Upper lobe of left lung (tissue), 4 donors: ENCODE measurements at regions not wholly inside any gene's neighbourhood (a gene's known extent, or its start where the extent isn't known, plus 50 kb on each side); places are given as distances from the start of the nearest gene placed in this dataset.

ENCODE experiments used
- EP300 ChIP-seq, 4 donors: sonication (generic); formaldehyde crosslinking; IDR thresholded peaks; one replicate each; pipeline ENCODE4 v1.5.1; 2017; ENCODE audit warnings: antibody characterized with exemption in 4 of 4, control low read depth in 2 of 4
- POLR2A ChIP-seq, 4 donors: fragments of 450-650 bp; IDR thresholded peaks; one replicate each; pipeline ENCODE4 v1.5.1; 2016 to 2017; ENCODE audit warnings: antibody characterized with exemption in 4 of 4, mild to moderate bottlenecking in 2 of 4
- TF ChIP-seq, protein P1 (sequence below), 6 experiments: fragments of 450-650 bp in 4 of 6; fragments of 200-600 bp in 2 of 6; sonication (generic) in 2 of 6; IDR thresholded peaks; one replicate each; pipeline ENCODE4 v1.5.1; 2016 to 2019; ENCODE audit warnings: antibody characterized with exemption in 6 of 6

DNA sequence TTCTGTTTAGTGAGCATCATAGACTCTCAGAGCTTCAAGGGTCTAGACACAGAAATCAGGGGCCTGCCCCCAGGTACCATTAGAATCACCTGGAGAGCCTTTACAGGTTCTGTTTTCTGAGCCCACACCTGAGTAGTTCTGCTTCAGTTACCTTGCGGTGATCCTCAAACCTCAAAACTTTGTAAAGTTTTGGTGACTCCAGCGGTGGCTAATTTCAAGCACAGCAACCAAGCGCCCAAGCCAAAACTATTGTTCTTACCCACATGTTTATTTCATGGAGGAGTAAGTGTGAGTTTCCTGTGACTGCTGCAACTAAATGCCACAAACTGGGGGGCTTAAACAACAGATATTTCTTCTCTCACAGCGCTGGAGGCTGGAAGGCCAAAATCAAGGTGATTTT, 108.9 kb downstream of the FOXD1 start:
- no peak for TF ChIP-seq EP300 (IDR thresholded peaks at IDR 0.05)
- TF ChIP-seq POLR2A (IDR thresholded peaks at IDR 0.05), result no peak
- TF ChIP-seq, protein P1, sequence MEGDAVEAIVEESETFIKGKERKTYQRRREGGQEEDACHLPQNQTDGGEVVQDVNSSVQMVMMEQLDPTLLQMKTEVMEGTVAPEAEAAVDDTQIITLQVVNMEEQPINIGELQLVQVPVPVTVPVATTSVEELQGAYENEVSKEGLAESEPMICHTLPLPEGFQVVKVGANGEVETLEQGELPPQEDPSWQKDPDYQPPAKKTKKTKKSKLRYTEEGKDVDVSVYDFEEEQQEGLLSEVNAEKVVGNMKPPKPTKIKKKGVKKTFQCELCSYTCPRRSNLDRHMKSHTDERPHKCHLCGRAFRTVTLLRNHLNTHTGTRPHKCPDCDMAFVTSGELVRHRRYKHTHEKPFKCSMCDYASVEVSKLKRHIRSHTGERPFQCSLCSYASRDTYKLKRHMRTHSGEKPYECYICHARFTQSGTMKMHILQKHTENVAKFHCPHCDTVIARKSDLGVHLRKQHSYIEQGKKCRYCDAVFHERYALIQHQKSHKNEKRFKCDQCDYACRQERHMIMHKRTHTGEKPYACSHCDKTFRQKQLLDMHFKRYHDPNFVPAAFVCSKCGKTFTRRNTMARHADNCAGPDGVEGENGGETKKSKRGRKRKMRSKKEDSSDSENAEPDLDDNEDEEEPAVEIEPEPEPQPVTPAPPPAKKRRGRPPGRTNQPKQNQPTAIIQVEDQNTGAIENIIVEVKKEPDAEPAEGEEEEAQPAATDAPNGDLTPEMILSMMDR (IDR thresholded peaks at IDR 0.05), result no peak
